ENCODE measurements at regions not wholly inside any gene's neighbourhood (a gene's known extent, or its start where the extent isn't known, plus 50 kb on each side); places are given as distances from the start of the nearest gene placed in this dataset.

DNA sequence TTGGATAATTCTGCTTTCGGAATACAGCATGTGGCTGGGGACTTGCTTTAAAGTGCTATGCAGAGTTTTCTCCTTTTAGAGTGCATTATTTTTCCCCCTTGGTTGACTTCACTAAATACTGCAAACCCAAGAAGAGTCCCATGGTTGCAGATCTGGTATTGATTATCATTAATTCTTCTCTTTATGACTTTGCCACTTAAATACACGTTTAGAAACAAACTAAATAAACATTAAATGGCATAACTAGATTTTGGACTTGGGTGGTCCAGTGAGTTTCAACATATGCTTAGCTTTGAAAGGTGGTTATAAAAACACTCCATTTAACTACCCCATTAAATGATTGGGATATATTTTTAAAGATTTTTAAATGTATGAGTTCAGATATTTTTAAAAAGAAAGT lies 279.2 kb downstream of the SOX4 start:
- TF ChIP-seq, protein P1, sequence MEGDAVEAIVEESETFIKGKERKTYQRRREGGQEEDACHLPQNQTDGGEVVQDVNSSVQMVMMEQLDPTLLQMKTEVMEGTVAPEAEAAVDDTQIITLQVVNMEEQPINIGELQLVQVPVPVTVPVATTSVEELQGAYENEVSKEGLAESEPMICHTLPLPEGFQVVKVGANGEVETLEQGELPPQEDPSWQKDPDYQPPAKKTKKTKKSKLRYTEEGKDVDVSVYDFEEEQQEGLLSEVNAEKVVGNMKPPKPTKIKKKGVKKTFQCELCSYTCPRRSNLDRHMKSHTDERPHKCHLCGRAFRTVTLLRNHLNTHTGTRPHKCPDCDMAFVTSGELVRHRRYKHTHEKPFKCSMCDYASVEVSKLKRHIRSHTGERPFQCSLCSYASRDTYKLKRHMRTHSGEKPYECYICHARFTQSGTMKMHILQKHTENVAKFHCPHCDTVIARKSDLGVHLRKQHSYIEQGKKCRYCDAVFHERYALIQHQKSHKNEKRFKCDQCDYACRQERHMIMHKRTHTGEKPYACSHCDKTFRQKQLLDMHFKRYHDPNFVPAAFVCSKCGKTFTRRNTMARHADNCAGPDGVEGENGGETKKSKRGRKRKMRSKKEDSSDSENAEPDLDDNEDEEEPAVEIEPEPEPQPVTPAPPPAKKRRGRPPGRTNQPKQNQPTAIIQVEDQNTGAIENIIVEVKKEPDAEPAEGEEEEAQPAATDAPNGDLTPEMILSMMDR (IDR thresholded peaks at IDR 0.05), result no peak
- no peak for TF ChIP-seq EZH2 (IDR thresholded peaks at IDR 0.05; ENCODE audit: borderline replicate concordance, insufficient read depth, low read depth, low read length, poor library complexity, severe bottlenecking)

All from B cell (primary cell).